Right lobe of liver (tissue), 6 donors: ENCODE measurements at regions not wholly inside any gene's neighbourhood (a gene's known extent, or its start where the extent isn't known, plus 50 kb on each side); places are given as distances from the start of the nearest gene placed in this dataset.
"Not testable (repeated sequence)": the region's sequence is repeated elsewhere in the genome, so short reads cannot be mapped to it uniquely, and the experiment has no call there.

Experiments
- ATAC-seq, 4 donors: fragments of 200-7000 bp; cut with Tn5 transposase; one replicate each; pipeline ENCODE4 v1.9.1; 2020; ENCODE audit warnings: mild to moderate bottlenecking in 4 of 4, moderate library complexity in 4 of 4
- DNase-seq, 3 donors: peaks; one replicate each; pipeline ENCODE4 v3.0.0-alpha.2; 2020
- H3K27ac ChIP-seq, 3 donors: fragments of 200-600 bp; one replicate each; pipeline ENCODE4 v1.8.0; 2022
- H3K27me3 ChIP-seq, 2 donors: fragments of 200-600 bp; one replicate each; pipeline ENCODE4 v1.8.0; 2022
- H3K36me3 ChIP-seq, 4 donors: fragments of 200-600 bp; sonication (generic) in 1 of 4; one replicate each; pipeline versions ENCODE4 v1.5.1 to v1.8.0; 2017 to 2022; ENCODE audit warnings: control low read depth in 1 of 4
- H3K4me1 ChIP-seq, 4 donors: fragments of 200-600 bp; sonication (generic) in 1 of 4; one replicate each; pipeline versions ENCODE4 v1.5.1 to v1.8.0; 2017 to 2022; ENCODE audit warnings: control low read depth in 1 of 4
- H3K4me3 ChIP-seq, 3 donors: fragments of 200-600 bp; one replicate each; pipeline ENCODE4 v1.8.0; 2022
- H3K9me3 ChIP-seq, 4 donors: fragments of 200-600 bp; sonication (generic) in 1 of 4; one replicate each; pipeline versions ENCODE4 v1.5.1 to v1.8.0; 2017 to 2022; ENCODE audit warnings: control low read depth in 1 of 4
- POLR2A ChIP-seq: fragments of 450-650 bp; IDR thresholded peaks from one replicate; pipeline ENCODE4 v1.6.1; 2017; ENCODE audit warnings: antibody characterized with exemption, mild to moderate bottlenecking
- WGBS: methylation state at CpG from one replicate; pipeline ENCODE4 v1.1.6; 2018; ENCODE audit warnings: low coverage, low lambda C conversion rate; ENCODE audit not compliant: insufficient coverage; ENCODE audit errors: missing lambda C conversion rate; 5-methylcytosine and 5-hydroxymethylcytosine counted together
- intact Hi-C, 2 donors: fragments of 100-400 bp; cut with DNase I; formaldehyde crosslinking; loops; one replicate each; pipeline versions ENCODE4 v1.11.2 to v1.14.1; 2022
- TF ChIP-seq, protein P1 (sequence below), 4 donors: fragments of 200-600 bp in 3 of 4; fragments of 450-650 bp in 1 of 4; IDR thresholded peaks; one replicate each; pipeline versions ENCODE4 v1.5.1 to v1.8.0; 2016 to 2022; ENCODE audit warnings: antibody characterized with exemption in 4 of 4, mild to moderate bottlenecking in 2 of 4
- donor health status: DM: no; HTN: yes; CAD: no.
- donor health status: DM: no; HTN: no; CAD: no.
- donor health status: DM: no; HTN: no; CAD: no.
- donor health status: DM: no; HTN: yes; CAD: no.
- donor health status: DM: no; HTN: yes; CAD: no.

DNA sequence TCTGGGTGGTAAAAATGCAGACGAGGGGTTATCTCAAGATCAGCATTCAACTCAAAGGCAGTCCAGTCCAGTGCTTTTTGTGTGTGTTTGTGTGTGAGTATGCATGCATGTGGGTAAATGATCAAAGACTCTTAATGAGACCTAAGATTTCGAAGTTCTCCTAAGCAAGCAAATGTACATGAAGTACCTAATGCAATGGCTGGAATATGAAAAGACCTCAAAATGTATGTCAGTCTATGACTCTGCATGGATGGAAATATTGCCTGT lies 151.0 kb upstream of the L3MBTL4 start:
- 17% methylated on average over 2 of the region's 2 CpGs for WGBS
- intact Hi-C loops = no loop called here
- ATAC-seq = no peak
- Histone ChIP-seq H3K27ac (no peak overlapping the region), H3K36me3 (no peaks in the 10 kb centered on the region), H3K27me3 (no peaks in the 10 kb centered on the region), H3K4me1 (no peaks in the 10 kb centered on the region), H3K9me3 (no peaks in the 10 kb centered on the region), H3K4me3 (no peak overlapping the region)
- TF ChIP-seq, protein P1, sequence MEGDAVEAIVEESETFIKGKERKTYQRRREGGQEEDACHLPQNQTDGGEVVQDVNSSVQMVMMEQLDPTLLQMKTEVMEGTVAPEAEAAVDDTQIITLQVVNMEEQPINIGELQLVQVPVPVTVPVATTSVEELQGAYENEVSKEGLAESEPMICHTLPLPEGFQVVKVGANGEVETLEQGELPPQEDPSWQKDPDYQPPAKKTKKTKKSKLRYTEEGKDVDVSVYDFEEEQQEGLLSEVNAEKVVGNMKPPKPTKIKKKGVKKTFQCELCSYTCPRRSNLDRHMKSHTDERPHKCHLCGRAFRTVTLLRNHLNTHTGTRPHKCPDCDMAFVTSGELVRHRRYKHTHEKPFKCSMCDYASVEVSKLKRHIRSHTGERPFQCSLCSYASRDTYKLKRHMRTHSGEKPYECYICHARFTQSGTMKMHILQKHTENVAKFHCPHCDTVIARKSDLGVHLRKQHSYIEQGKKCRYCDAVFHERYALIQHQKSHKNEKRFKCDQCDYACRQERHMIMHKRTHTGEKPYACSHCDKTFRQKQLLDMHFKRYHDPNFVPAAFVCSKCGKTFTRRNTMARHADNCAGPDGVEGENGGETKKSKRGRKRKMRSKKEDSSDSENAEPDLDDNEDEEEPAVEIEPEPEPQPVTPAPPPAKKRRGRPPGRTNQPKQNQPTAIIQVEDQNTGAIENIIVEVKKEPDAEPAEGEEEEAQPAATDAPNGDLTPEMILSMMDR (IDR thresholded peaks at IDR 0.05) = no peak
- no peak for TF ChIP-seq POLR2A
- no peak for DNase-seq

DNA sequence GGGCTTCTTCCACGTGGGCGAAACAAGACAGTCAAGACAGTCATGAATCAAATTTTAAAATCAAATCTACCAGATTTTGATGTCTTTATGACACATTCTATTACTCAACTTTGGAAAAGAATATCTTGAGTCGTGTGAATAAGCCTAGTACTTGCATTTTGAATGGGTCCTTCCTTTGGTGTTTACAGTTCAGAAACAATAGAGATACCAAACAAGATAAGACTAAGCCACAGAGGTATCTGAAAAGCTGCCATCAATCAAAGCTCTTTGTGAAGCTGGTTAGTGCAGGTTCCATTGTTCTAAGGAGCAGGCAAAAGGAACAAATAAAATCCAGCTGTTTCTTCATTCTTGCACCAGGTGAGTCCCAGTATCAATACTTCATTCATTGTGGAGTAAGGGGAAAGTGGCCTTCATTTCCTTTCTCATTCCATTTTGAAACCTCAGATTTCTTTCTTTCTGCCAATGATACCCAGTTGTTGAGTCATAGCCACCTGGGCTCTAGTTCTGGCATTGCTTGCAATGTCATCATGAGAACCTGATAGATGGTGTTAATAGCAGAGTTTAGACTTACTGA lies 151.7 kb upstream of the L3MBTL4 start:
- Histone ChIP-seq H3K27me3 (no peaks in the 10 kb centered on the region), H3K27ac (no peak overlapping the region), H3K9me3 (no peaks in the 10 kb centered on the region), H3K4me3 (no peak overlapping the region), H3K4me1 (no peaks in the 10 kb centered on the region), H3K36me3 (no peaks in the 10 kb centered on the region)
- DNase-seq (no peak), ATAC-seq (no peak)
- intact Hi-C loops = no loop called here
- WGBS = 32% methylated on average over 3 of the region's 3 CpGs
- TF ChIP-seq, protein P1 (IDR thresholded peaks at IDR 0.05) = no peak
- no peak for TF ChIP-seq POLR2A

DNA sequence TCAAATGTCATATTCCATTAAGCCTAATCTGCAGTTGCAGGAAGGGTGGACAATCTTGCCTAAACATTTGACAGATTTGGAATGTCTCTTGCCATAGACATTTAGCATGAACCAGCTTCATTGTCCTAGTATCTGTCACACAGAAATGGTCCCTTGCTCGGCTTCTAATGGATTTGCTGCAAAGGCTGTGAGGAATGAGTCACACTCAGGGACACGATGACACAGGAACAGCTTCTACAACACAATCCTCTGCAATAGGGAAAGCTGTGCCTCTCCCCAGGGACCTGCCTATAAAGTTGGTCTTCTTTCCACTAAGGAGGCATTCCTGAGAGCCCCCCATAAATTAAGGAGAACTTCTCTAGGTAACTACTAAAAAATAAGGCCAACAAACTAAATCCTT lies 155.1 kb upstream of the L3MBTL4 start:
- Histone ChIP-seq H3K27ac (no peak overlapping the region), H3K4me3 (no peak overlapping the region), H3K36me3 (no peaks in the 10 kb centered on the region), H3K9me3 (no peaks in the 10 kb centered on the region), H3K27me3 (no peaks in the 10 kb centered on the region), H3K4me1 (no peaks in the 10 kb centered on the region)
- intact Hi-C loops = no loop called here
- ATAC-seq = no peak
- TF ChIP-seq, protein P1 (IDR thresholded peaks at IDR 0.05) = no peak
- no peak for TF ChIP-seq POLR2A
- no peak for DNase-seq
- 33% methylated on average over 2 of the region's 2 CpGs for WGBS

DNA sequence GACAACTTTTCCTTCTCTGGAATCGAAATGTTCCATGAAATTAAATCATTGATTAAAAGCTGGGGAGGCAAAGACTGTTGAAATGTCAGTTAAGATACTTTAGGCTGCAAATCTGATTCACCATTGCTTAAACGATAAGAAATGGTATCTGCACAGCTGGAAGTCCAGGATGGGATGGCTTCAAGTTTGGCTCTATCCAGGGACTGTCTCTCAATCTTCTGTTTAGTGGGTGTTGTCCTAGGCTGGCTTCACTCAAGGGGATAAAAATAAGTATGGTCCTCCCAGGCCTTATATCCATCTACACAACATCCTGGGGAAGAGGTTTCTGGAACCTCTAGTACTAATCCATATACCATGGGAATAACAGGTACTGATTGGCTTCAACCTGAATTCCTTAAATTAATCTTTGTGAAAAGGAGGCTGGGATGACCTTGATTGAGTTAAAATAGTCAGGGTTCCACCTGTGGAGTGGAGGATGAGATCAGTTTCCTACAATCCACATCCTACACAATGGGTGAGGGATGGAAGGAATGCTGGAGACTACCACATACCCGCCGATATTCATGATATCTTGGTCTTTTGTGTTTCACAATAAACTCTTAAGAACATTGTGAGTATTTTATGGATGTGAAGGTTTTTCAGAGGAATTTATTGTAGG lies 156.0 kb upstream of the L3MBTL4 start:
- Histone ChIP-seq H3K27ac (no peak overlapping the region), H3K4me3 (no peak overlapping the region), H3K4me1 (no peaks in the 10 kb centered on the region), H3K27me3 (no peaks in the 10 kb centered on the region), H3K36me3 (no peaks in the 10 kb centered on the region), H3K9me3 (no peaks in the 10 kb centered on the region)
- 45% methylated on average over 4 of the region's 4 CpGs for WGBS
- DNase-seq = no peak
- intact Hi-C loops = no loop called here
- no peak for ATAC-seq
- no peak for TF ChIP-seq POLR2A
- TF ChIP-seq, protein P1 (IDR thresholded peaks at IDR 0.05) = no peak

DNA sequence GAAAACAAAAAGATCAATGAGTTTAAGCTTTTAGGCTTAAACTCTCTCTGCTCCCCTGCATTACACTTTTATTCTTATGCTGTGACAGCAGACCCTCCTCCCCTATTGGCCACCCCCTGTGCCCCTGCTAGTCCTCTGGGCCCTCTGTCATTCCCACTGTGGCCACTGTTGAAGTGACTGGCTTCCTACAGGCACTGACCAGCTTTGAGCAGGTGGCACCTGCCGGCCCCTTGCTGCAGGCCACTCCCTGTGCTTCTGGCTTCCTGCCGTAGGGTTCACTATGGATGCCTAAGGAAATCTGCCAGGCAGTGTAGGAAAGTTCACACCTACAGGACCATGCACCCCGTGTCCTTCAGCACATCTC lies 156.5 kb upstream of the L3MBTL4 start:
- Histone ChIP-seq H3K27me3 (no peaks in the 10 kb centered on the region), H3K4me1 (no peaks in the 10 kb centered on the region), H3K36me3 (no peaks in the 10 kb centered on the region), H3K4me3 (no peak overlapping the region), H3K9me3 (no peaks in the 10 kb centered on the region), H3K27ac (no peak overlapping the region)
- ATAC-seq (no peak), DNase-seq (no peak)
- WGBS = 68% methylated on average over 2 of the region's 3 CpGs
- TF ChIP-seq, protein P1 (IDR thresholded peaks at IDR 0.05) = no peak
- no peak for TF ChIP-seq POLR2A
- intact Hi-C loops = no loop called here

DNA sequence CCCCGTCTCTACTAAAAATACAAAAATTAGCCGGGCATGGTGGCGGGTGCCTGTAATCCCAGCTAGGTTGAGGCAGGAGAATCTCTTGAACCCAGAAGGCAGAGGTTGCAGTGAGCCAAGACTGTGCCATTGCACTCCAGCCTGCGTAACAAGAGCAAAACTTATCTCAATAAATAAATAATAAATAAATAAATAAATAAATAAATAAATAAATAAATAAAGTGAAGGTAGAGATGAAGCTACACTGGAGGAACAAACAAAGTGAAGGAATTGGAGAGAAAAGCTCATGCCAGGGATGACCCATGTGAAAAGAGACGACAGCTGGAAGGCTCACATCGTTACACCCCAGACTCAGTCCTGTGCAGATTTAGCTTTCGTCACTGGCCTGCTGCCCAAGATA lies 157.3 kb upstream of the ARHGAP28 start:
- H3K4me3 ChIP-seq, intact Hi-C loops, H3K9me3 ChIP-seq, H3K36me3 ChIP-seq, H3K4me1 ChIP-seq, H3K27me3 ChIP-seq, DNase-seq, ATAC-seq, H3K27ac ChIP-seq: not testable (repeated sequence)
- WGBS = 86% methylated on average over 7 of the region's 7 CpGs
